Smooth muscle cell (in vitro differentiated cells): ENCODE measurements at regions not wholly inside any gene's neighbourhood (a gene's known extent, or its start where the extent isn't known, plus 50 kb on each side); places are given as distances from the start of the nearest gene placed in this dataset.

Experiments used
- DNase-seq: peaks from one replicate; lab custom pipeline; 2025; ENCODE audit not compliant: unreplicated experiment; lab: John Stamatoyannopoulos, UW
- H2AFZ ChIP-seq: fragments of 200-600 bp; sonication (generic); 2 replicates; pipeline ENCODE4 v1.6.0; 2016; ENCODE audit warnings: antibody characterized with exemption, low read depth, mild to moderate bottlenecking
- H3F3A ChIP-seq: fragments of 200-600 bp; sonication (generic); 2 replicates; pipeline ENCODE4 v1.6.0; 2017; ENCODE audit warnings: antibody characterized with exemption, low read depth
- H3K27ac ChIP-seq: fragments of 200-600 bp; sonication (generic); 2 replicates; pipeline ENCODE4 v1.5.1; 2016; ENCODE audit warnings: low read depth, mild to moderate bottlenecking
- H3K27me3 ChIP-seq: fragments of 200-600 bp; sonication (generic); 2 replicates; pipeline ENCODE4 v1.6.1; 2016; ENCODE audit warnings: low read depth, mild to moderate bottlenecking
- H3K36me3 ChIP-seq: fragments of 200-600 bp; sonication (generic); 2 replicates; pipeline ENCODE4 v1.5.1; 2016; ENCODE audit warnings: low read depth
- H3K4me1 ChIP-seq: fragments of 200-600 bp; sonication (generic); 2 replicates; pipeline ENCODE4 v1.5.1; 2016; ENCODE audit warnings: low read depth
- H3K4me2 ChIP-seq: fragments of 200-600 bp; sonication (generic); 2 replicates; pipeline ENCODE4 v1.6.0; 2016; ENCODE audit warnings: mild to moderate bottlenecking
- H3K4me3 ChIP-seq: fragments of 200-600 bp; sonication (generic); 2 replicates; pipeline ENCODE4 v1.5.1; 2016; ENCODE audit warnings: mild to moderate bottlenecking
- H3K79me2 ChIP-seq: fragments of 200-600 bp; sonication (generic); 2 replicates; pipeline ENCODE4 v1.6.0; 2016; ENCODE audit warnings: low read depth, mild to moderate bottlenecking
- H3K9ac ChIP-seq: fragments of 200-600 bp; sonication (generic); 2 replicates; pipeline ENCODE4 v1.6.0; 2016; ENCODE audit warnings: low read depth
- H3K9me3 ChIP-seq: fragments of 200-600 bp; sonication (generic); replicated peaks from 2 replicates; pipeline ENCODE4 v1.5.1; 2016; ENCODE audit warnings: low read depth
- H4K20me1 ChIP-seq: fragments of 200-600 bp; sonication (generic); 2 replicates; pipeline ENCODE4 v1.6.0; 2016; ENCODE audit warnings: low read depth
- CTCF ChIP-seq: fragments of 200-600 bp; sonication (generic); IDR thresholded peaks from 2 replicates; pipeline ENCODE4 v1.5.1; 2017; ENCODE audit warnings: borderline replicate concordance, mild to moderate bottlenecking, antibody characterized with exemption; ENCODE audit not compliant: insufficient read depth, poor library complexity, severe bottlenecking
- WGBS: methylation state at CpG from one replicate; pipeline ENCODE4 v1.1.7; 2016; ENCODE audit warnings: low lambda C conversion rate; 5-methylcytosine and 5-hydroxymethylcytosine counted together

GRCh38 chr18:40325988-40326387, 1629.0 kb upstream of the PIK3C3 start:
- Histone ChIP-seq H4K20me1 (no peaks in the 10 kb centered on the region), H3K27me3 (no peaks in the 10 kb centered on the region), H3K4me2 (no peak overlapping the region), H3K4me1 (no peaks in the 10 kb centered on the region), H3K79me2 (no peaks in the 10 kb centered on the region), H2AFZ (no peak overlapping the region), H3K4me3 (no peak overlapping the region), H3K27ac (no peak overlapping the region), H3K36me3 (no peaks in the 10 kb centered on the region), H3K9ac (no peak overlapping the region), H3F3A (no peaks in the 10 kb centered on the region), H3K9me3 (no peaks in the 10 kb centered on the region)
- WGBS = 100% methylated on average over 1 of the region's 1 CpG
- no peak for DNase-seq
- no peak for TF ChIP-seq CTCF

GRCh38 chr18:40314199-40314598, 1640.8 kb upstream of the PIK3C3 start:
- no peak overlapping the region for H3K4me2 ChIP-seq
- no peaks in the 10 kb centered on the region for H3K36me3 ChIP-seq
- WGBS = 48% methylated on average over 2 of the region's 2 CpGs
- no peaks in the 10 kb centered on the region for H3K27me3 ChIP-seq
- no peaks in the 10 kb centered on the region for H3F3A ChIP-seq
- H3K79me2 ChIP-seq = no peaks in the 10 kb centered on the region
- H3K27ac ChIP-seq = no peak overlapping the region
- H2AFZ ChIP-seq = peak overlapping the region; percentile 39
- H3K9me3 ChIP-seq = no peaks in the 10 kb centered on the region
- no peak overlapping the region for H3K4me3 ChIP-seq
- H3K9ac ChIP-seq = no peak overlapping the region
- H4K20me1 ChIP-seq = no peaks in the 10 kb centered on the region
- TF ChIP-seq CTCF = no peak
- DNase-seq = no peak
- no peaks in the 10 kb centered on the region for H3K4me1 ChIP-seq

GRCh38 chr18:40313030-40313642, 1641.9 kb upstream of the PIK3C3 start:
- Histone ChIP-seq H3K9ac (no peak overlapping the region), H3K9me3 (no peaks in the 10 kb centered on the region), H3K27ac (no peak overlapping the region), H3F3A (no peaks in the 10 kb centered on the region), H3K4me2 (no peak overlapping the region), H3K27me3 (no peaks in the 10 kb centered on the region), H3K79me2 (no peaks in the 10 kb centered on the region), H4K20me1 (no peaks in the 10 kb centered on the region), H3K4me3 (no peak overlapping the region), H2AFZ (no peak overlapping the region), H3K4me1 (no peaks in the 10 kb centered on the region), H3K36me3 (no peaks in the 10 kb centered on the region)
- TF ChIP-seq CTCF = no peak
- WGBS = 85% methylated on average over 11 of the region's 11 CpGs
- DNase-seq = no peak

- Histone ChIP-seq H2AFZ (no peak overlapping the region), H3K27ac (no peak overlapping the region), H3K4me2 (no peak overlapping the region), H4K20me1 (no peaks in the 10 kb centered on the region), H3K9me3 (peaks cover 4% of the 10 kb centered on the region), H3F3A (no peaks in the 10 kb centered on the region), H3K4me3 (no peak overlapping the region), H3K9ac (no peak overlapping the region), H3K27me3 (no peaks in the 10 kb centered on the region), H3K79me2 (no peaks in the 10 kb centered on the region), H3K4me1 (no peaks in the 10 kb centered on the region), H3K36me3 (no peaks in the 10 kb centered on the region)
- no peak for TF ChIP-seq CTCF
- WGBS = 90% methylated on average over 3 of the region's 3 CpGs
- DNase-seq = no peak
Observed at GRCh38 chr18:40307627-40308026, 1647.4 kb upstream of the PIK3C3 start.
